ENCODE measurements at regions not wholly inside any gene's neighbourhood (a gene's known extent, or its start where the extent isn't known, plus 50 kb on each side); places are given as distances from the start of the nearest gene placed in this dataset.
"Not testable (repeated sequence)": the region's sequence is repeated elsewhere in the genome, so short reads cannot be mapped to it uniquely, and the experiment has no call there.

DNA sequence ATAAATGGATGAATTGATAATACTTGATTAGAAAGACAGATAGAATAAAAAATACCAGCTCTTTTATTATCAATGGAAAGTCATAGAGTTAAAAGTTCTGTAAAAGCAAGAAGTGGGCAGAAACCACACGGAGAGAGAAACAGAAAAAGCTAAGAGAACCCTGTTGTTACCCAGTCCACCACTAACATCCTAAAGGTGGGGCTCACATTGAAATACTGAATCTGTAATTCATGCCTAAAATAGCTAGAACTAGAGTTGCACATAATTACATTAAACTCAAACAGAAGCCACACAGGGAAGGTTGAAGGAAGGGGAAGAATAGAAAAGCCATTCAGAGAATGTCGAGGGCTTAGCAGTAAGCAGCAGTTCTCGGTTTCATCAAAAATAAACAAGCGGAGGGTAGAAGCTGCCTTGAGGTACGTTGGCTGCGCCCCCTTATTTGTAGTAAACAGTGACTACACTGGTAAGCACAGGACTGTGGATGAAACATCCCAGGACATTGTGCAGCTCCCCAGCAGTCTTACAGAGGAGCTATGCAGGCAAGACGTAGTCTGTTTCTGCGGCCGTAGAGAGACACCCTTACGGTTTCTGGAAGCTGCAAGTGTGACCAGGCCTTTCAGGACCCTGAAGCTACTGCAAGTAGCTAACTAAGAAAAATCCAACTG lies 1247.0 kb upstream of the GYPC start:
- no peak for DNase-seq (ENCODE audit: low read depth, low spot score)
- H3K27me3 Mint-ChIP-seq (ENCODE audit: low read depth) = no peaks in the 10 kb centered on the region
- TF ChIP-seq, protein P1, sequence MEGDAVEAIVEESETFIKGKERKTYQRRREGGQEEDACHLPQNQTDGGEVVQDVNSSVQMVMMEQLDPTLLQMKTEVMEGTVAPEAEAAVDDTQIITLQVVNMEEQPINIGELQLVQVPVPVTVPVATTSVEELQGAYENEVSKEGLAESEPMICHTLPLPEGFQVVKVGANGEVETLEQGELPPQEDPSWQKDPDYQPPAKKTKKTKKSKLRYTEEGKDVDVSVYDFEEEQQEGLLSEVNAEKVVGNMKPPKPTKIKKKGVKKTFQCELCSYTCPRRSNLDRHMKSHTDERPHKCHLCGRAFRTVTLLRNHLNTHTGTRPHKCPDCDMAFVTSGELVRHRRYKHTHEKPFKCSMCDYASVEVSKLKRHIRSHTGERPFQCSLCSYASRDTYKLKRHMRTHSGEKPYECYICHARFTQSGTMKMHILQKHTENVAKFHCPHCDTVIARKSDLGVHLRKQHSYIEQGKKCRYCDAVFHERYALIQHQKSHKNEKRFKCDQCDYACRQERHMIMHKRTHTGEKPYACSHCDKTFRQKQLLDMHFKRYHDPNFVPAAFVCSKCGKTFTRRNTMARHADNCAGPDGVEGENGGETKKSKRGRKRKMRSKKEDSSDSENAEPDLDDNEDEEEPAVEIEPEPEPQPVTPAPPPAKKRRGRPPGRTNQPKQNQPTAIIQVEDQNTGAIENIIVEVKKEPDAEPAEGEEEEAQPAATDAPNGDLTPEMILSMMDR (conservative IDR thresholded peaks at IDR 0.05) = no peak
- no peak overlapping the region for H3K4me3 Mint-ChIP-seq
- H3K36me3 Mint-ChIP-seq (ENCODE audit: low read depth) = no peaks in the 10 kb centered on the region
- no peaks in the 10 kb centered on the region for H3K4me1 Mint-ChIP-seq
- H3K27ac Mint-ChIP-seq (ENCODE audit: unreplicated experiment) = no peak overlapping the region
- H3K9me3 Mint-ChIP-seq = peaks cover 5% of the 10 kb centered on the region

DNA sequence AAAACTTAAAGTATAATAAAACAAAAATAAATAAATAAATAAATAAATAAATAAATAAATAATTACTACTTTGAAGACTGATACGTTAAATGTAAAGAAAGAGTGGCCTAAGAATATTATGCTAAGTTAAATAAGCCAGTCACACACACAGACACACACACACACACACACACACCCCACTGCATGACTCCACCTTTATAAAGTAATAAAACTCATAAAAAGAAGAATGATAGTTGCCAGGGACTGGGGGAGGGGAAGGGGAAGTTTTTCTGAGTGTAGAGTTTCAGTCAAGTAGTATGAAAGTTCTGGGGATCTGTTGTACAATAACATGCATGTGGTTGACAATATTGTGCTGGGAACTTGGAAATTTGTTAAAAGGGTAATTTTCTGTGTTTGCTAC lies 1237.5 kb upstream of the GYPC start:
- H3K27ac Mint-ChIP-seq (ENCODE audit: unreplicated experiment) = no peak overlapping the region
- H3K36me3 Mint-ChIP-seq (ENCODE audit: low read depth) = no peaks in the 10 kb centered on the region
- no peaks in the 10 kb centered on the region for H3K27me3 Mint-ChIP-seq (ENCODE audit: low read depth)
- H3K9me3 Mint-ChIP-seq = no peaks in the 10 kb centered on the region
- no peaks in the 10 kb centered on the region for H3K4me1 Mint-ChIP-seq
- TF ChIP-seq, protein P1 (conservative IDR thresholded peaks at IDR 0.05) = no peak
- no peak for DNase-seq (ENCODE audit: low read depth, low spot score)
- no peak overlapping the region for H3K4me3 Mint-ChIP-seq

DNA sequence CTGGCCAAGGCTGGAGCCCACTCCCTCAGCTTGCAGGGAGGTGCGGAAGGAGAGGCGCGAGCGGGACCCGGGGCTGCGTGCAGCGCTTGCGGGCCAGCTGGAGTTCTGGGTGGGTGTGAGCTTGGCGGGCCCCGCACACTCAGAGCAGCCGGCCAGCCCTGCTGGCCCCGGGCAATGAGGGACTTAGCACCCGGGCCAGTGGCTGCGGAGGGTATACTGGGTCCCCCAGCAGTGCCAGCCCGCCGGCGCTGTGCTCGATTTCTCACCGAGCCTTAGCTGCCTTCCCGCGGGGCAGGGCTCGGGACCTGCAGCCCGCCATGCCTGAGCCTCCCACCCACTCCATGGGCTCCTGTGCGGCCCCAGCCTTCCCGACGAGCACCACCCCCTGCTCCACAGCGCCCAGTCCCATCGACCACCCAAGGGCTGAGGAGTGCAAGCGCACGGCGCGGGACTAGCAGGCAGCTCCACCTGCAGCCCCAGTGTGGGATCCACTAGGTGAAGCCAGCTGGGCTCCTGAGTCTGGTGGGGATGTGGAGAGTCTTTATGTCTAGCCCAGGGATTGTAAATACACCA lies 1233.7 kb upstream of the GYPC start:
- not testable (repeated sequence) for H3K4me3 Mint-ChIP-seq; H3K36me3 Mint-ChIP-seq (ENCODE audit: low read depth); H3K9me3 Mint-ChIP-seq; H3K4me1 Mint-ChIP-seq; H3K27ac Mint-ChIP-seq (ENCODE audit: unreplicated experiment); DNase-seq (ENCODE audit: low read depth, low spot score); H3K27me3 Mint-ChIP-seq (ENCODE audit: low read depth)

GRCh38 chr2:125424266-125424785 lies 1231.6 kb upstream of the GYPC start:
- Mint-ChIP-seq H3K4me1 (no peaks in the 10 kb centered on the region), H3K27me3 (ENCODE audit: low read depth) (no peaks in the 10 kb centered on the region), H3K36me3 (ENCODE audit: low read depth) (no peaks in the 10 kb centered on the region), H3K27ac (ENCODE audit: unreplicated experiment) (no peak overlapping the region), H3K4me3 (no peak overlapping the region), H3K9me3 (no peaks in the 10 kb centered on the region)
- DNase-seq (ENCODE audit: low read depth, low spot score) = no peak
- TF ChIP-seq, protein P1 (conservative IDR thresholded peaks at IDR 0.05) = no peak

DNA sequence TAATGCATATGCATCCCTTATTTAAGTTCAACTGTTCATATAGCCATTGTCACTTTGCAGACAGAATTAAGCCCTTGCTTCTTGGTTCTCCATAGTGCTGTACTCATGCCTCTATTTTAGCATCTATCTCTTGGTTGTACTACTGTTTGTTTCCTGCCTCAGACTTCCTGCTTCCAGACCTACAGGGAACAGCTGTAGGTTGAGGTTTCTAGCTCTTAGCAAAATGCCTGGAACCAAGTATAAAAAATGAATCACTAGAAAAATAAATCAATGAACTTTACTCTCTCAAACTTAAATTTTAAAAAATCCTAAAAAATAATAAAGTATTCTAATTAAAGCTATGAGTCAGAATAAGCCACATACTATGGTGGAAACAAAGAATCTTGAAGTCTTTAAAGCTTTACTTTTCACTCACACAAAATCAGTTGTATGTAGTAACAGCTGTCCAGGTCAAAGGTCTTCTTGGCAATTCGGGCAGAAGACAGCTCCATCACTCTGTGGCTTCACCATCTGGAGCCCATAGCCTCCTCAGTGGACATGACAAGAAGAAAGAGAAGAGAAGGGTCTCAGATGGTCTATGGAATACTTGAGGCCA lies 1228.1 kb upstream of the GYPC start:
- no peak overlapping the region for H3K4me3 Mint-ChIP-seq

More for the DNA sequence above, 1228.1 kb upstream of the GYPC start:
- H3K27me3 Mint-ChIP-seq (ENCODE audit: low read depth) = no peaks in the 10 kb centered on the region
- no peak overlapping the region for H3K27ac Mint-ChIP-seq (ENCODE audit: unreplicated experiment)
- no peaks in the 10 kb centered on the region for H3K9me3 Mint-ChIP-seq
- DNase-seq (ENCODE audit: low read depth, low spot score) = no peak
- no peaks in the 10 kb centered on the region for H3K4me1 Mint-ChIP-seq
- H3K36me3 Mint-ChIP-seq (ENCODE audit: low read depth) = no peaks in the 10 kb centered on the region
- TF ChIP-seq, protein P1 (conservative IDR thresholded peaks at IDR 0.05) = no peak

Measured in neural crest cell (in vitro differentiated cells).